ENCODE measurements at regions not wholly inside any gene's neighbourhood (a gene's known extent, or its start where the extent isn't known, plus 50 kb on each side); places are given as distances from the start of the nearest gene placed in this dataset.

DNA sequence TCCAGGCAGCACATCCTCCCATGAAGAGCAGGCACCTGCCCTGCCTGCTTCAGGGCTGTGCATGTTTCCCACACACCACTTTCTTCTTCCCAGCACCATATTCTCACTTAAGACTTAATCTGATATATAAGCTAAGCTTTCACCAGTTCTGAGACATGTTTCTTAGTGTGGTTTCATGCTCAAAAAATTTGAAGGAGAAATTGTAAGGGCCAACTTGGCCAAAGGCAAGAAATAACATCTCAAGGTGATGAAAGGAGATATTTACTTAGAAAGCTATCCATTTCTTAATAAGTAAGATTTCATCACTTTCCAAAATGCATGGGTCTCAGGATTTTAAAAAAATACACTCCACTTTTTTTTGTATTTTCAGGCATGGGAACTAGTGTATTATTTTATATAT, 468.1 kb upstream of the AKR1E2 start:
- TF ChIP-seq, protein P1, sequence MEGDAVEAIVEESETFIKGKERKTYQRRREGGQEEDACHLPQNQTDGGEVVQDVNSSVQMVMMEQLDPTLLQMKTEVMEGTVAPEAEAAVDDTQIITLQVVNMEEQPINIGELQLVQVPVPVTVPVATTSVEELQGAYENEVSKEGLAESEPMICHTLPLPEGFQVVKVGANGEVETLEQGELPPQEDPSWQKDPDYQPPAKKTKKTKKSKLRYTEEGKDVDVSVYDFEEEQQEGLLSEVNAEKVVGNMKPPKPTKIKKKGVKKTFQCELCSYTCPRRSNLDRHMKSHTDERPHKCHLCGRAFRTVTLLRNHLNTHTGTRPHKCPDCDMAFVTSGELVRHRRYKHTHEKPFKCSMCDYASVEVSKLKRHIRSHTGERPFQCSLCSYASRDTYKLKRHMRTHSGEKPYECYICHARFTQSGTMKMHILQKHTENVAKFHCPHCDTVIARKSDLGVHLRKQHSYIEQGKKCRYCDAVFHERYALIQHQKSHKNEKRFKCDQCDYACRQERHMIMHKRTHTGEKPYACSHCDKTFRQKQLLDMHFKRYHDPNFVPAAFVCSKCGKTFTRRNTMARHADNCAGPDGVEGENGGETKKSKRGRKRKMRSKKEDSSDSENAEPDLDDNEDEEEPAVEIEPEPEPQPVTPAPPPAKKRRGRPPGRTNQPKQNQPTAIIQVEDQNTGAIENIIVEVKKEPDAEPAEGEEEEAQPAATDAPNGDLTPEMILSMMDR (IDR thresholded peaks at IDR 0.05; ENCODE audit: insufficient read depth, low read length, missing control alignments): no peak
- DNase-seq (ENCODE audit: low read depth, low spot score): no peak
- no peak overlapping the region for H3K4me3 ChIP-seq (ENCODE audit: low read depth, low read length)
- CTCF ChIA-PET: interaction anchor here (0.9 to 1.5 kb wide), 2 partner anchors 9 to 409 kb away, joined by 3 read pairs; no protein-coding TSS in a partner anchor
- POLR2A ChIA-PET: no interaction called here

DNA sequence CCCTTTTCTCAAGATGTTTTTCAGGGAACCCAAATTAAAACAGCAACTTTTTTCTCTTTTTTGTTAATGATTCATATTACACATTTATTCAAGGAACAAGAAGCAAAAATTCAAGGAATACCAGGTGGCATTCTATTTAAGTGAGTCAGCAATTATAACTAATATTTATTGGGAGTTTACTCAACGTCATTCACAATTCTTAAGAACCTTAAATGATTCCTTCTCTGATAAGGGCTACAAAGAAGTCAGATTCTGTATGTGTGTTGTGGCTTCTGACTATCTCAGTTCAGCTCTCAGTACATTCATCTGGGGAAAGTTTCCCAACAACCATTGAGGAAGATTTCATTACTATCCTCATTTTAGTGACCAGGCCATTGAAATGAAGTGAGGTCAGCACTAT, 470.7 kb upstream of the AKR1E2 start:
- TF ChIP-seq, protein P1 (IDR thresholded peaks at IDR 0.05; ENCODE audit: insufficient read depth, low read length, missing control alignments): no peak
- H3K4me3 ChIP-seq (ENCODE audit: low read depth, low read length): no peak overlapping the region
- POLR2A ChIA-PET: interaction anchor here (0.6 kb wide), 1 partner anchor 929 kb away, joined by 3 read pairs; no protein-coding TSS in a partner anchor
- CTCF ChIA-PET: interaction anchor here (1.6 kb wide), 1 partner anchor 11 kb away, joined by 7 read pairs; no protein-coding TSS in a partner anchor
- DNase-seq (ENCODE audit: low read depth, low spot score): no peak

DNA sequence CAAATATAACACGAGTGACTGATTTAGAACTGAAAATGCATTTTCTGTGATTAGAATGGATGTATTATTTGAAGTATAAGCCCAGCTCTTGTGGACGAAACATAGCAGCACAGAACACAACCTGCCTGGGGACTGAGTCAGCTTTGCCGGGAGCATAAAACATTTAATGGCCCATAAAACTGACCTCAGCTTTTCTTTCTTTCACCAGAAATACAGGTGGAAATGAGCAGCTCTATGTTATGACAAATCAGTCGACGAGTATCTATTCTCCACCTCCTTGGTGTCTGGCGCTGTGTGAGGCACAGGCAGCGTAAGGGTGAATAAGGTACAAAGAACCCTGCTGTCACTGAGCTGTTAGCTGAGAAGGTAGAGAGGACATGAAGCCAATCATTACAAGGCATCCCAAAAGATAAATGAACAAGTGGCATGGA, 471.6 kb upstream of the AKR1E2 start:
- no peak overlapping the region for H3K4me3 ChIP-seq (ENCODE audit: low read depth, low read length)
- ChIA-PET CTCF (interaction anchor here (1.1 to 1.6 kb wide), 3 partner anchors 8 to 15 kb away, joined by 3 to 7 read pairs (median 3); no protein-coding TSS in a partner anchor), POLR2A (no interaction called here)
- no peak for DNase-seq (ENCODE audit: low read depth, low spot score)
- TF ChIP-seq, protein P1 (IDR thresholded peaks at IDR 0.05; ENCODE audit: insufficient read depth, low read length, missing control alignments): no peak

DNA sequence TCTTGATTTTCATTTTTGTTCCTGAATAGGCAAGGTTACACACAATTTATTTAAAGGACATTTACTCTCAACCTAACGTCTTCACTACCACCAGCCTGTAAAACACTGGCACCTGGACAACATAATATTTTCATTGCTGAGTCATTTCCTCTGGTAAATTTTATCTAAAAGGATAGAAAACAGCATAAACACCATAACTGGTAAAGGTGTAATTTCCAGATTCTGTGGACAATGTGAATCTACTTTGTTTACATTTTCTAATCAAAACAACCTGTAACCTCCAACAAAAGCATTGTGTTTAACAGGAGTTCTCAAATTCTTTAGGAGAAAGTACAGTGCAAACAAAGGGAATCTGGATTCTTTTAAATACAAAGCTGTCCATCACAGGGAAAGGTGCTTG, 472.0 kb upstream of the AKR1E2 start:
- DNase-seq (ENCODE audit: low read depth, low spot score): no peak
- CTCF ChIA-PET: interaction anchor here (1.1 to 1.6 kb wide), 3 partner anchors 8 to 15 kb away, joined by 3 to 7 read pairs (median 3); no protein-coding TSS in a partner anchor
- POLR2A ChIA-PET: no interaction called here
- no peak overlapping the region for H3K4me3 ChIP-seq (ENCODE audit: low read depth, low read length)
- TF ChIP-seq, protein P1 (IDR thresholded peaks at IDR 0.05; ENCODE audit: insufficient read depth, low read length, missing control alignments): no peak

DNA sequence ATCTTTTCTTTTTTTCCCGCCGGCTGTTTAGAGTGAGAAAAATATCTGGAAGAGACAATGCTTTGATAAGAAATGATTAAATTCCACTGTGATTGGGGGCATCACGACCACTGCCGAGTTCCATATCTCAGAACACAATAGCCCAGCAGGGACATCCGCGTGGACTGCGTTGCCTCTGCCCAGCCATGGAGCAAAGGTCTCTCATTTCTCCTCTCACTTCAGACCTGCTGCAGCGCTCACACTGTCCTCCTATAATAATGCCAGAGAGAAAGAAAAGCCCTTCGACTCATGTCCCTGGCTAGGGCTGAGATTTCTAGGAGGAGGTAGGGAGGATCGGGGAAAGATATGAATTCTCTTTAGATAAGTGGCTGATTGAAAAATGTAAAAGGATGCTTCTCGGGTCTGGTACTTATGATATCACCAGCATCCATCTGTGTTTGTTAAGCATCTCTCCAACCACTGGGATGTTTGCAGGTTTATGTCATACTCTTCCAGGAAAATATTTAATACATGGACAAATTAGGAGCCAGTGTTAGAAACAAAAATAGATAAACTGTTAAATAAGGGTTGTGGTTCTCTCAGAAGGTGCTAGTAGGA, 472.9 kb upstream of the AKR1E2 start:
- no peak for DNase-seq (ENCODE audit: low read depth, low spot score)
- CTCF ChIA-PET: interaction anchor here (0.9 kb wide), 1 partner anchor 305 kb away, joined by 3 read pairs; no protein-coding TSS in a partner anchor
- POLR2A ChIA-PET: no interaction called here
- H3K4me3 ChIP-seq (ENCODE audit: low read depth, low read length): no peak overlapping the region
- TF ChIP-seq, protein P1 (IDR thresholded peaks at IDR 0.05; ENCODE audit: insufficient read depth, low read length, missing control alignments): no peak

DNA sequence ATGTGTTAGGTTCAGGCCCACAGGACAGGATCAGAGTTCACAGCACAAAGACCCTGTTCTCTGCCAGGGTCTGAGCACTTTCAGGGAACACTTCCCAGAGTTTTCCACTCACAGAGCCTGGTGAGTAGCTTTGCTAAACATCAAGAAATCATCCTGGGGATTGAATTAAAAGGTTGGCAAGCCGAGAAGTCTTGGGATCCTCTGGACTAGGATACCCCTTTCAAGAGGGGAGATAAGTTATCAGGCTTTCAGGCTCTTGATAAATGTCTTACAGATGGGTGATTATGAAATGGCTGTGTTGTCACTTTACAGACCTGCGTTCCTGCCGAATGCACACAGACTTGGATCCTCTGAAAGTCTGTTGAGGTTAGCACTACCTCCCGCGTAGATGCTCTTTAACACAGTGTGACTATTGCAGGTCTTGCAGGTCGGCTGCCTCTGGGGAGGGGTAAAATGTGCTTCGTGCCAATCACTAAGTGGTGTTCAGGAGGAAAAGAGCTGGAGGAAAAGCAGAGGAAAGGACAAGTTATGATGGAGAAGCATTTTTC, 473.5 kb upstream of the AKR1E2 start:
- TF ChIP-seq, protein P1 (IDR thresholded peaks at IDR 0.05; ENCODE audit: insufficient read depth, low read length, missing control alignments): no peak
- POLR2A ChIA-PET: no interaction called here
- CTCF ChIA-PET: interaction anchor here (0.9 to 1.6 kb wide), 2 partner anchors 14 to 305 kb away, joined by 3 read pairs; no protein-coding TSS in a partner anchor
- DNase-seq (ENCODE audit: low read depth, low spot score): no peak
- no peak overlapping the region for H3K4me3 ChIP-seq (ENCODE audit: low read depth, low read length)

All from AG04449 (cell line).